ENCODE measurements at regions not wholly inside any gene's neighbourhood (a gene's known extent, or its start where the extent isn't known, plus 50 kb on each side); places are given as distances from the start of the nearest gene placed in this dataset.

DNA sequence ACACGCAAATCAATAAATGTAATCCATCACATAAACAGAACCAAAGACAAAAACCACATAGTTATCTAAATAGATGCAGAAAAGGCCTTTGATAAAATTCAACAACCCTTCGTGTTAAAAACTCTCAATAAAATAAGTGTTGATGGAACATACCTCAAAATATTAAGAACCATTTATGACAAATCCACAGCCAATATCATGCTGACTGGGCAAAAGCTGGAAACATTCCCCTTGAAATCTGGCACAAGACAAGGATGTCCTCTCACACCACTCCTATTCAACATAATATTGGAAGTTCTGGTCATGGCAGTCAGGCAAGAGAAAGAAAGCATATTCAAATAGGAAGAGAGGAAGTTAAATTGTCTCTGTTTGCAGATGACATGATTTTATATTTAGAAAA, 1946.3 kb upstream of the CDH9 start:
- DNase-seq (ENCODE audit: extremely low spot score in 2 of 2) = no peak
- H3K27me3 ChIP-seq = no peaks in the 10 kb centered on the region
- H3K4me3 ChIP-seq = no peak overlapping the region
- no peaks in the 10 kb centered on the region for H3K9me3 ChIP-seq
- TF ChIP-seq POLR2A (IDR thresholded peaks at IDR 0.05) (no peak), POLR2AphosphoS5 (IDR thresholded peaks at IDR 0.05; ENCODE audit: insufficient read depth in 1 of 2, low read depth in 1 of 2) (no peak)
- TF ChIP-seq, protein P1, sequence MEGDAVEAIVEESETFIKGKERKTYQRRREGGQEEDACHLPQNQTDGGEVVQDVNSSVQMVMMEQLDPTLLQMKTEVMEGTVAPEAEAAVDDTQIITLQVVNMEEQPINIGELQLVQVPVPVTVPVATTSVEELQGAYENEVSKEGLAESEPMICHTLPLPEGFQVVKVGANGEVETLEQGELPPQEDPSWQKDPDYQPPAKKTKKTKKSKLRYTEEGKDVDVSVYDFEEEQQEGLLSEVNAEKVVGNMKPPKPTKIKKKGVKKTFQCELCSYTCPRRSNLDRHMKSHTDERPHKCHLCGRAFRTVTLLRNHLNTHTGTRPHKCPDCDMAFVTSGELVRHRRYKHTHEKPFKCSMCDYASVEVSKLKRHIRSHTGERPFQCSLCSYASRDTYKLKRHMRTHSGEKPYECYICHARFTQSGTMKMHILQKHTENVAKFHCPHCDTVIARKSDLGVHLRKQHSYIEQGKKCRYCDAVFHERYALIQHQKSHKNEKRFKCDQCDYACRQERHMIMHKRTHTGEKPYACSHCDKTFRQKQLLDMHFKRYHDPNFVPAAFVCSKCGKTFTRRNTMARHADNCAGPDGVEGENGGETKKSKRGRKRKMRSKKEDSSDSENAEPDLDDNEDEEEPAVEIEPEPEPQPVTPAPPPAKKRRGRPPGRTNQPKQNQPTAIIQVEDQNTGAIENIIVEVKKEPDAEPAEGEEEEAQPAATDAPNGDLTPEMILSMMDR (IDR thresholded peaks at IDR 0.05) = no peak
- H3K27ac ChIP-seq = no peak overlapping the region
- intact Hi-C loops (cut with DNase I) = no loop called here
- no peaks in the 10 kb centered on the region for H3K4me1 ChIP-seq
- no peaks in the 10 kb centered on the region for H3K36me3 ChIP-seq

GRCh38 chr5:28975508-28975907, 1937.1 kb upstream of the CDH9 start:
- Histone ChIP-seq H3K27me3 (no peaks in the 10 kb centered on the region), H3K9me3 (no peaks in the 10 kb centered on the region), H3K27ac (no peak overlapping the region), H3K4me1 (no peaks in the 10 kb centered on the region), H3K36me3 (no peaks in the 10 kb centered on the region), H3K4me3 (no peak overlapping the region)
- intact Hi-C loops (cut with DNase I) = no loop called here
- DNase-seq (ENCODE audit: extremely low spot score in 2 of 2) = no peak
- no peak for TF ChIP-seq POLR2AphosphoS5 (IDR thresholded peaks at IDR 0.05; ENCODE audit: insufficient read depth in 1 of 2, low read depth in 1 of 2)
- TF ChIP-seq, protein P1 (IDR thresholded peaks at IDR 0.05) = no peak
- no peak for TF ChIP-seq POLR2A (IDR thresholded peaks at IDR 0.05)

GRCh38 chr5:28967848-28968247, 1929.5 kb upstream of the CDH9 start:
- intact Hi-C loops (cut with DNase I) = no loop called here
- no peaks in the 10 kb centered on the region for H3K27me3 ChIP-seq
- TF ChIP-seq POLR2AphosphoS5 (IDR thresholded peaks at IDR 0.05; ENCODE audit: insufficient read depth in 1 of 2, low read depth in 1 of 2) (no peak), POLR2A (IDR thresholded peaks at IDR 0.05) (no peak)
- TF ChIP-seq, protein P1 (IDR thresholded peaks at IDR 0.05) = no peak
- H3K4me1 ChIP-seq = no peaks in the 10 kb centered on the region
- H3K9me3 ChIP-seq = no peaks in the 10 kb centered on the region
- no peaks in the 10 kb centered on the region for H3K36me3 ChIP-seq
- no peak for DNase-seq (ENCODE audit: extremely low spot score in 2 of 2)
- no peak overlapping the region for H3K27ac ChIP-seq
- H3K4me3 ChIP-seq = no peak overlapping the region

DNA sequence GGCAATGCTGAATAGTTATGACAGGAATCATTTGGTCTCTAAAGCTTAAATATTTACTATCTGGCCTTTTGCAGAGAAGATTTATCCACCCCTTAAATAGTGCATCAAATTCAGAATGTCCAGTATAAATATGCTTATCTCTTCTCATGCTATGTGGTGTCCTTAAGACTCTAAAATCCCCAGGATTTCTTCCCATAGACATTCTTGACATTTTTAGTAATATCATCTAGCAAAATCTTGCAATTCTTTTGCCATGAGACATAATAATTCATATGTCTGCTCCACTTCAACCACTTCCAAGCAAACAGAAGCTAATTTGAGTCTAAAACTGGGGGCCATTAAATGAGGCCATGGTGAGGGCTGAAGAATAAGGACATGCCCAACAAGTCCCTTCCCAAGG, 1923.4 kb upstream of the CDH9 start:
- intact Hi-C loops (cut with DNase I) = no loop called here
- DNase-seq (ENCODE audit: extremely low spot score in 2 of 2) = no peak

DNA sequence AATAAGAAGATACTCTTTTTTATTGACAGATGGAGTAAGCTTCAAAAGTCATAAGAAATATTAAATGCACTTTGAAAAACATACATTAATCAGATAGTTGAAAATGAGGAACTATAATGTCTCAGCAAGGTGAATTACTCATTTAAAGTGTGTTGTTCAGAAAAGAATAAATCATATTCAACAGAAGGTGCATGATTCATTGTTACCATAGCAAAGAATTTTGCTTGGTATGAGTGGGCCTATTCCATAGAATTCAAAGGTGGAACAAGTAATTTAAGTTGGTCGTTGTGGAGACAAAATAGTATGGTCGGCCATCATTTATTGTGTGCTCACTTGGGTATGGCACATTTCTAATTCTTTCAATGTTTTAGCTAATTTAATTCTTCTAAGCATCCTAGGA, 1920.2 kb upstream of the CDH9 start:
- TF ChIP-seq, protein P1 (IDR thresholded peaks at IDR 0.05) = no peak
- TF ChIP-seq POLR2A (IDR thresholded peaks at IDR 0.05) = no peak
- no peak for TF ChIP-seq POLR2AphosphoS5 (IDR thresholded peaks at IDR 0.05; ENCODE audit: insufficient read depth in 1 of 2, low read depth in 1 of 2)
- Histone ChIP-seq H3K27ac (no peak overlapping the region), H3K4me3 (no peak overlapping the region), H3K4me1 (no peaks in the 10 kb centered on the region), H3K9me3 (no peaks in the 10 kb centered on the region), H3K36me3 (no peaks in the 10 kb centered on the region), H3K27me3 (no peaks in the 10 kb centered on the region)
- intact Hi-C loops (cut with DNase I) = no loop called here
- DNase-seq (ENCODE audit: extremely low spot score in 2 of 2) = no peak

More for the DNA sequence above, 1923.4 kb upstream of the CDH9 start:
- Histone ChIP-seq H3K9me3 (no peaks in the 10 kb centered on the region), H3K4me1 (no peaks in the 10 kb centered on the region), H3K27me3 (no peaks in the 10 kb centered on the region), H3K27ac (no peak overlapping the region), H3K36me3 (no peaks in the 10 kb centered on the region), H3K4me3 (no peak overlapping the region)
- TF ChIP-seq POLR2AphosphoS5 (IDR thresholded peaks at IDR 0.05; ENCODE audit: insufficient read depth in 1 of 2, low read depth in 1 of 2) = no peak

- Histone ChIP-seq H3K27me3 (no peaks in the 10 kb centered on the region), H3K4me1 (no peaks in the 10 kb centered on the region)
- TF ChIP-seq, protein P1 (IDR thresholded peaks at IDR 0.05) = no peak
- TF ChIP-seq POLR2AphosphoS5 (IDR thresholded peaks at IDR 0.05; ENCODE audit: insufficient read depth in 1 of 2, low read depth in 1 of 2) = no peak
- TF ChIP-seq POLR2A (IDR thresholded peaks at IDR 0.05) = no peak
Observed at GRCh38 chr5:28957450-28957849, 1919.1 kb upstream of the CDH9 start.

More at GRCh38 chr5:28957450-28957849, 1919.1 kb upstream of the CDH9 start:
- H3K27ac ChIP-seq = no peak overlapping the region
- no peak for DNase-seq (ENCODE audit: extremely low spot score in 2 of 2)
- H3K4me3 ChIP-seq = no peak overlapping the region
- H3K36me3 ChIP-seq = no peaks in the 10 kb centered on the region
- H3K9me3 ChIP-seq = no peaks in the 10 kb centered on the region
- intact Hi-C loops (cut with DNase I) = no loop called here
